ENCODE measurements at regions not wholly inside any gene's neighbourhood (a gene's known extent, or its start where the extent isn't known, plus 50 kb on each side); places are given as distances from the start of the nearest gene placed in this dataset.

GRCh38 chr3:155015776-155016436 lies 64.2 kb upstream of the MME start:
- no peak for DNase-seq (ENCODE audit: low read depth)
- no peak overlapping the region for H3K4me3 ChIP-seq (ENCODE audit: low read depth, low read length)
- no peak for TF ChIP-seq CTCF (IDR thresholded peaks at IDR 0.05; ENCODE audit: control insufficient read depth, extremely low read depth, insufficient read depth)

GRCh38 chr3:155014953-155015352 lies 65.2 kb upstream of the MME start:
- TF ChIP-seq CTCF (IDR thresholded peaks at IDR 0.05; ENCODE audit: control insufficient read depth, extremely low read depth, insufficient read depth): no peak
- H3K4me3 ChIP-seq (ENCODE audit: low read depth, low read length): no peak overlapping the region
- DNase-seq (ENCODE audit: low read depth): no peak

- no peak overlapping the region for H3K4me3 ChIP-seq (ENCODE audit: low read depth, low read length)
- DNase-seq (ENCODE audit: low read depth): no peak
- TF ChIP-seq CTCF (IDR thresholded peaks at IDR 0.05; ENCODE audit: control insufficient read depth, extremely low read depth, insufficient read depth): no peak
These were observed 66.7 kb upstream of the MME start for GRCh38 chr3:155013427-155013826.

- TF ChIP-seq CTCF (IDR thresholded peaks at IDR 0.05; ENCODE audit: control insufficient read depth, extremely low read depth, insufficient read depth): peak; percentile 20; the same call in 1 of the 2 replicates
- H3K4me3 ChIP-seq (ENCODE audit: low read depth, low read length): no peak overlapping the region
- no peak for DNase-seq (ENCODE audit: low read depth)
These were observed 67.5 kb upstream of the MME start for GRCh38 chr3:155012584-155012983.

GRCh38 chr3:155010416-155010815 lies 69.7 kb upstream of the MME start:
- no peak for TF ChIP-seq CTCF (IDR thresholded peaks at IDR 0.05; ENCODE audit: control insufficient read depth, extremely low read depth, insufficient read depth)
- no peak overlapping the region for H3K4me3 ChIP-seq (ENCODE audit: low read depth, low read length)
- no peak for DNase-seq (ENCODE audit: low read depth)

- H3K4me3 ChIP-seq (ENCODE audit: low read depth, low read length): no peak overlapping the region
- no peak for DNase-seq (ENCODE audit: low read depth)
- TF ChIP-seq CTCF (IDR thresholded peaks at IDR 0.05; ENCODE audit: control insufficient read depth, extremely low read depth, insufficient read depth): no peak
These were observed 70.9 kb upstream of the MME start for GRCh38 chr3:155009217-155009616.

- no peak overlapping the region for H3K4me3 ChIP-seq (ENCODE audit: low read depth, low read length)
- TF ChIP-seq CTCF (IDR thresholded peaks at IDR 0.05; ENCODE audit: control insufficient read depth, extremely low read depth, insufficient read depth): no peak
- DNase-seq (ENCODE audit: low read depth): no peak
These were observed 72.4 kb upstream of the MME start for GRCh38 chr3:155007729-155008128.

All from LNCaP clone FGC (cell line).